H9 (cell line): ENCODE measurements at regions not wholly inside any gene's neighbourhood (a gene's known extent, or its start where the extent isn't known, plus 50 kb on each side); places are given as distances from the start of the nearest gene placed in this dataset.
A peak's percentile ranks its signal among the peaks of the same experiment; 100 is the strongest.

ENCODE experiments used
- DNase-seq: peaks from one replicate; pipeline ENCODE4 v3.0.0-alpha.2; 2017
- H2AFZ ChIP-seq: one replicate; pipeline ENCODE4 v1.6.1; 2013; ENCODE audit warnings: mild to moderate bottlenecking, low read length, control low read depth, moderate library complexity
- H2AK5ac ChIP-seq: 2 replicates; pipeline ENCODE4 v1.6.1; 2013; ENCODE audit warnings: low read length, control low read depth, mixed read lengths; ENCODE audit not compliant: insufficient read length
- H2BK120ac ChIP-seq: one replicate; pipeline ENCODE4 v1.6.1; 2013; ENCODE audit warnings: low read depth, mild to moderate bottlenecking, low read length, control low read depth, inconsistent platforms; ENCODE audit not compliant: poor library complexity, severe bottlenecking
- H2BK12ac ChIP-seq: 2 replicates; pipeline ENCODE4 v1.6.1; 2013; ENCODE audit warnings: low read length, control low read depth, mixed read lengths, low read depth; ENCODE audit not compliant: insufficient read length
- H2BK15ac ChIP-seq: 2 replicates; pipeline ENCODE4 v1.6.1; 2013; ENCODE audit warnings: low read depth, low read length, control low read depth
- H2BK20ac ChIP-seq: one replicate; pipeline ENCODE4 v1.6.1; 2013; ENCODE audit warnings: low read depth, mild to moderate bottlenecking, low read length, control low read depth, inconsistent platforms; ENCODE audit not compliant: poor library complexity, severe bottlenecking
- H2BK5ac ChIP-seq: 2 replicates; pipeline ENCODE4 v1.6.1; 2013; ENCODE audit warnings: low read length, control low read depth, mixed read lengths; ENCODE audit not compliant: insufficient read length
- H3K14ac ChIP-seq: 2 replicates; pipeline ENCODE4 v1.6.1; 2013; ENCODE audit warnings: low read length, control low read depth; ENCODE audit not compliant: insufficient read depth
- H3K18ac ChIP-seq: 2 replicates; pipeline ENCODE4 v1.6.1; 2013; ENCODE audit warnings: low read depth, mild to moderate bottlenecking, mixed read lengths, low read length, control low read depth; ENCODE audit not compliant: insufficient read length
- H3K23ac ChIP-seq: 2 replicates; pipeline ENCODE4 v1.6.1; 2013; ENCODE audit warnings: low read length, control low read depth, mixed read lengths, low read depth; ENCODE audit not compliant: insufficient read length
- H3K23me2 ChIP-seq: 2 replicates; pipeline ENCODE4 v1.6.1; 2013; ENCODE audit warnings: low read depth, mild to moderate bottlenecking, mixed read lengths, low read length, control low read depth; ENCODE audit not compliant: insufficient read length, poor library complexity, severe bottlenecking
- H3K27ac ChIP-seq: 2 replicates; pipeline ENCODE4 v1.5.1; 2013; ENCODE audit warnings: low read length, control low read depth, mixed read lengths, low read depth; ENCODE audit not compliant: insufficient read length
- H3K27me3 ChIP-seq: 2 replicates; pipeline ENCODE4 v1.6.1; 2013; ENCODE audit warnings: low read length, control low read depth, inconsistent platforms; ENCODE audit not compliant: insufficient read depth
- H3K4ac ChIP-seq: 2 replicates; pipeline ENCODE4 v1.6.1; 2013; ENCODE audit warnings: low read depth, mild to moderate bottlenecking, control low read depth, inconsistent platforms, low read length, moderate library complexity
- H3K4me1 ChIP-seq: 2 replicates; pipeline ENCODE4 v1.6.1; 2013; ENCODE audit warnings: low read length, control low read depth, inconsistent platforms; ENCODE audit not compliant: insufficient read depth
- H3K4me2 ChIP-seq: 2 replicates; pipeline ENCODE4 v1.6.1; 2013; ENCODE audit warnings: low read length, control low read depth, mixed read lengths; ENCODE audit not compliant: insufficient read length, insufficient read depth
- H3K56ac ChIP-seq: 2 replicates; pipeline ENCODE4 v1.6.1; 2013; ENCODE audit warnings: low read depth, mild to moderate bottlenecking, mixed read lengths, low read length, control low read depth; ENCODE audit not compliant: insufficient read length
- H3K79me1 ChIP-seq: 2 replicates; pipeline ENCODE4 v1.6.1; 2013; ENCODE audit warnings: low read depth, mild to moderate bottlenecking, moderate library complexity, low read length, control low read depth, inconsistent platforms; ENCODE audit not compliant: insufficient read depth, poor library complexity, severe bottlenecking
- H3K79me2 ChIP-seq: 2 replicates; pipeline ENCODE4 v1.6.1; 2013; ENCODE audit warnings: low read length, control low read depth, inconsistent platforms; ENCODE audit not compliant: insufficient read depth
- H3K9ac ChIP-seq: 2 replicates; pipeline ENCODE4 v1.6.1; 2013; ENCODE audit warnings: low read length, control low read depth, mixed read lengths; ENCODE audit not compliant: insufficient read length; ENCODE audit errors: extremely low read depth
- H3K9me3 ChIP-seq: one replicate; pipeline ENCODE4 v1.6.1; 2013; ENCODE audit warnings: low read depth, low read length, inconsistent platforms; ENCODE audit not compliant: control insufficient read depth
- H3T11ph ChIP-seq: one replicate; pipeline ENCODE4 v1.6.1; 2013; ENCODE audit warnings: mild to moderate bottlenecking, low read length, control low read depth, inconsistent platforms
- H4K20me1 ChIP-seq: one replicate; pipeline ENCODE4 v1.6.1; 2013; ENCODE audit not compliant: control insufficient read depth, insufficient read length, insufficient read depth
- H4K5ac ChIP-seq: 2 replicates; pipeline ENCODE4 v1.6.1; 2013; ENCODE audit warnings: low read depth, mild to moderate bottlenecking, mixed read lengths, low read length, control low read depth; ENCODE audit not compliant: insufficient read length
- H4K8ac ChIP-seq: replicated peaks from 2 replicates; pipeline ENCODE4 v1.6.1; 2013; ENCODE audit warnings: low read length, control low read depth, mixed read lengths, low read depth; ENCODE audit not compliant: insufficient read length
- H4K91ac ChIP-seq: 2 replicates; pipeline ENCODE4 v1.6.1; 2013; ENCODE audit warnings: low read depth, mild to moderate bottlenecking, moderate library complexity, mixed read lengths, low read length, control low read depth; ENCODE audit not compliant: insufficient read length
- H3K27ac Mint-ChIP-seq, 3 experiments: 2 replicates in 2 of 3; 3 replicates in 1 of 3; pipeline ENCODE4 v1.8.0; 2020 to 2021; ENCODE audit warnings: mixed read lengths in 3 of 3, mild to moderate bottlenecking in 1 of 3, moderate library complexity in 1 of 3
- H3K27me3 Mint-ChIP-seq: 2 replicates; pipeline ENCODE4 v1.8.0; 2021; ENCODE audit warnings: low read depth, mild to moderate bottlenecking, moderate library complexity, mixed read lengths
- H3K36me3 Mint-ChIP-seq, 3 experiments: 2 replicates in 2 of 3; 3 replicates in 1 of 3; pipeline ENCODE4 v1.8.0; 2020 to 2021; ENCODE audit warnings: low read depth in 3 of 3, mixed read lengths in 3 of 3; ENCODE audit not compliant: insufficient read depth in 1 of 3
- H3K4me1 Mint-ChIP-seq, 2 experiments: 2 replicates each; pipeline ENCODE4 v1.8.0; 2020; ENCODE audit warnings: mixed read lengths in 2 of 2
- H3K4me3 Mint-ChIP-seq, 2 experiments: 2 replicates in 1 of 2; 3 replicates in 1 of 2; pipeline ENCODE4 v1.8.0; 2020 to 2021; ENCODE audit warnings: mild to moderate bottlenecking in 2 of 2, mixed read lengths in 2 of 2, moderate library complexity in 1 of 2
- H3K9me3 Mint-ChIP-seq, 2 experiments: 2 replicates in 1 of 2; 3 replicates in 1 of 2; pipeline ENCODE4 v1.8.0; 2020; ENCODE audit warnings: mild to moderate bottlenecking in 2 of 2, mixed read lengths in 2 of 2, moderate library complexity in 1 of 2
- CTCF ChIP-seq: fragments of 200-600 bp; sonication (generic); conservative IDR thresholded peaks from 3 replicates; pipeline ENCODE4 v1.8.0; 2021; ENCODE audit warnings: antibody characterized with exemption, mild to moderate bottlenecking
- WGBS: extraction: QIAGEN DNeasy Blood & Tissue Kit; methylation state at CpG from one replicate; pipeline ENCODE4 v1.1.7; 2013; ENCODE audit warnings: missing lambda C conversion rate, low lambda C conversion rate, mixed read lengths; ENCODE audit not compliant: insufficient read length; ENCODE audit errors: extremely low coverage; 5-methylcytosine and 5-hydroxymethylcytosine counted together

- H2BK120ac ChIP-seq, result no peak overlapping the region
- no peak overlapping the region for H2AFZ ChIP-seq
- H3K4me1 Mint-ChIP-seq, result peaks cover 9 to 10% of the 10 kb centered on the region in 2 experiments
- TF ChIP-seq CTCF, result peak; percentile 59
- no CpG with 5 or more reads among the region's 6 CpGs for WGBS
- H3K9me3 ChIP-seq, result no peaks in the 10 kb centered on the region
- no peak overlapping the region for H3K56ac ChIP-seq
- H2BK5ac ChIP-seq, result no peak overlapping the region
- H3K9ac ChIP-seq, result no peak overlapping the region
- no peaks in the 10 kb centered on the region for H3K27me3 ChIP-seq
- no peak overlapping the region for H3K27ac Mint-ChIP-seq
- no peaks in the 10 kb centered on the region; the same call in 1 of the 2 replicates for H3K27me3 Mint-ChIP-seq
- no peak overlapping the region for H3K14ac ChIP-seq
- H3K36me3 Mint-ChIP-seq, result no peaks in the 10 kb centered on the region
- no peak overlapping the region for H2BK20ac ChIP-seq
- no peak overlapping the region for H3K4me2 ChIP-seq
- no peak overlapping the region for H3K4me3 Mint-ChIP-seq
- no peaks in the 10 kb centered on the region for H3K4me1 ChIP-seq
- no peak overlapping the region for H3K4ac ChIP-seq
- no peak overlapping the region for H2AK5ac ChIP-seq
- H2BK15ac ChIP-seq, result no peak overlapping the region
- H3K23ac ChIP-seq, result no peak overlapping the region
- H3K18ac ChIP-seq, result no peak overlapping the region
- H4K8ac ChIP-seq, result no peak overlapping the region
- no peak overlapping the region for H4K91ac ChIP-seq
- H3K9me3 Mint-ChIP-seq, result peaks cover 0 to 4% of the 10 kb centered on the region in 2 experiments; a peak in 2 of 5 replicates
- H3K79me2 ChIP-seq, result no peaks in the 10 kb centered on the region
- no peaks in the 10 kb centered on the region for H3K23me2 ChIP-seq
- H2BK12ac ChIP-seq, result no peak overlapping the region
- DNase-seq, result peak; percentile 54
- H3K79me1 ChIP-seq, result no peaks in the 10 kb centered on the region
- H4K5ac ChIP-seq, result no peak overlapping the region
- H4K20me1 ChIP-seq, result no peaks in the 10 kb centered on the region
- H3T11ph ChIP-seq, result no peak overlapping the region
- no peak overlapping the region for H3K27ac ChIP-seq
These were observed 237.4 kb downstream of the WDR11 start for GRCh38 chr10:121088524-121088923.
